ENCODE measurements at regions not wholly inside any gene's neighbourhood (a gene's known extent, or its start where the extent isn't known, plus 50 kb on each side); places are given as distances from the start of the nearest gene placed in this dataset.

- H3K4me3 ChIP-seq (ENCODE audit: severe bottlenecking): no peak overlapping the region
- ATAC-seq (ENCODE audit: low read depth): no peak
- no peaks in the 10 kb centered on the region for H3K36me3 ChIP-seq (ENCODE audit: low read depth)
- no peak overlapping the region for H3K27ac ChIP-seq (ENCODE audit: poor library complexity, severe bottlenecking)
- H3K9me3 ChIP-seq (ENCODE audit: severe bottlenecking): no peaks in the 10 kb centered on the region
- DNase-seq (ENCODE audit: low spot score): no peak
- peaks cover 63% of the 10 kb centered on the region for H3K27me3 ChIP-seq (ENCODE audit: insufficient read depth, poor library complexity, severe bottlenecking)
- TF ChIP-seq, protein P1, sequence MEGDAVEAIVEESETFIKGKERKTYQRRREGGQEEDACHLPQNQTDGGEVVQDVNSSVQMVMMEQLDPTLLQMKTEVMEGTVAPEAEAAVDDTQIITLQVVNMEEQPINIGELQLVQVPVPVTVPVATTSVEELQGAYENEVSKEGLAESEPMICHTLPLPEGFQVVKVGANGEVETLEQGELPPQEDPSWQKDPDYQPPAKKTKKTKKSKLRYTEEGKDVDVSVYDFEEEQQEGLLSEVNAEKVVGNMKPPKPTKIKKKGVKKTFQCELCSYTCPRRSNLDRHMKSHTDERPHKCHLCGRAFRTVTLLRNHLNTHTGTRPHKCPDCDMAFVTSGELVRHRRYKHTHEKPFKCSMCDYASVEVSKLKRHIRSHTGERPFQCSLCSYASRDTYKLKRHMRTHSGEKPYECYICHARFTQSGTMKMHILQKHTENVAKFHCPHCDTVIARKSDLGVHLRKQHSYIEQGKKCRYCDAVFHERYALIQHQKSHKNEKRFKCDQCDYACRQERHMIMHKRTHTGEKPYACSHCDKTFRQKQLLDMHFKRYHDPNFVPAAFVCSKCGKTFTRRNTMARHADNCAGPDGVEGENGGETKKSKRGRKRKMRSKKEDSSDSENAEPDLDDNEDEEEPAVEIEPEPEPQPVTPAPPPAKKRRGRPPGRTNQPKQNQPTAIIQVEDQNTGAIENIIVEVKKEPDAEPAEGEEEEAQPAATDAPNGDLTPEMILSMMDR (IDR thresholded peaks at IDR 0.05; ENCODE audit: poor library complexity, severe bottlenecking): no peak
- H3K4me1 ChIP-seq (ENCODE audit: insufficient read depth, poor library complexity, severe bottlenecking): peaks cover 7% of the 10 kb centered on the region
Observed at GRCh38 chr15:89414571-89414970, 79.9 kb upstream of the POLG start.

GRCh38 chr15:89413877-89414276 is 79.3 kb upstream of the POLG start:
- H3K4me1 ChIP-seq (ENCODE audit: insufficient read depth, poor library complexity, severe bottlenecking): peaks cover 7% of the 10 kb centered on the region
- H3K27me3 ChIP-seq (ENCODE audit: insufficient read depth, poor library complexity, severe bottlenecking): peaks cover 66% of the 10 kb centered on the region
- no peak for DNase-seq (ENCODE audit: low spot score)
- TF ChIP-seq, protein P1 (IDR thresholded peaks at IDR 0.05; ENCODE audit: poor library complexity, severe bottlenecking): no peak
- no peak overlapping the region for H3K27ac ChIP-seq (ENCODE audit: poor library complexity, severe bottlenecking)
- H3K9me3 ChIP-seq (ENCODE audit: severe bottlenecking): no peaks in the 10 kb centered on the region
- ATAC-seq (ENCODE audit: low read depth): peak; percentile 68
- no peaks in the 10 kb centered on the region for H3K36me3 ChIP-seq (ENCODE audit: low read depth)
- no peak overlapping the region for H3K4me3 ChIP-seq (ENCODE audit: severe bottlenecking)

DNA sequence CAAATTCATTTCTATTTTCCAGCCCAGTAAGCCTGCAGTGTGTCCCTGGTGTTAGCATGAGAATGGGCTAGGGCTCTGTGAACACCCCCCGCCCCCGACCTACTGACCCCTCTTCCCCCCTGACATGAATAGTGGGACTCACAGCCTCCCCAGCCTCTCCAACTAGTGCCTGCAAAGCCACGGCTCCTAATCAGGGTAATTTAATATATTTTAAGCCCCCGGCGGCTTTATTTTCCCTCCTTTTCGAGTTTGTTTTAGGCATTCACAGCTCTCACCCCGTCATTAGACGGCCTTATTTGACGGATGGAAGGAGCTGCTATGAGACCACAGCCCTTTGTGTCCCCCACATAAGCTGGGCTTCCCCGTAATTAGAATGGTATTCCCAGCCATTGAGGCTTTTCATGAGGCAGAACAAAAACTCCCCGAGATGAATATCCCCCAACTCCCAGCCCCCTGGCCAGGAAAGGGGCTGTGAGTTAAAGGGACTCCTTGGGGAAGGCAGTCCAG is 78.3 kb upstream of the POLG start:
- ATAC-seq (ENCODE audit: low read depth) (no peak), DNase-seq (ENCODE audit: low spot score) (no peak)
- Histone ChIP-seq H3K27ac (ENCODE audit: poor library complexity, severe bottlenecking) (no peak overlapping the region), H3K4me1 (ENCODE audit: insufficient read depth, poor library complexity, severe bottlenecking) (peaks cover 7% of the 10 kb centered on the region), H3K27me3 (ENCODE audit: insufficient read depth, poor library complexity, severe bottlenecking) (peaks cover 66% of the 10 kb centered on the region), H3K4me3 (ENCODE audit: severe bottlenecking) (no peak overlapping the region), H3K36me3 (ENCODE audit: low read depth) (no peaks in the 10 kb centered on the region), H3K9me3 (ENCODE audit: severe bottlenecking) (no peaks in the 10 kb centered on the region)
- TF ChIP-seq, protein P1 (IDR thresholded peaks at IDR 0.05; ENCODE audit: poor library complexity, severe bottlenecking): no peak

GRCh38 chr15:89410039-89410435 is 75.4 kb upstream of the POLG start:
- no peak for DNase-seq (ENCODE audit: low spot score)
- TF ChIP-seq, protein P1 (IDR thresholded peaks at IDR 0.05; ENCODE audit: poor library complexity, severe bottlenecking): no peak
- Histone ChIP-seq H3K36me3 (ENCODE audit: low read depth) (no peaks in the 10 kb centered on the region), H3K27me3 (ENCODE audit: insufficient read depth, poor library complexity, severe bottlenecking) (peaks cover 68% of the 10 kb centered on the region), H3K4me3 (ENCODE audit: severe bottlenecking) (no peak overlapping the region), H3K4me1 (ENCODE audit: insufficient read depth, poor library complexity, severe bottlenecking) (peaks cover 7% of the 10 kb centered on the region), H3K27ac (ENCODE audit: poor library complexity, severe bottlenecking) (no peak overlapping the region), H3K9me3 (ENCODE audit: severe bottlenecking) (no peaks in the 10 kb centered on the region)
- no peak for ATAC-seq (ENCODE audit: low read depth)

- H3K9me3 ChIP-seq (ENCODE audit: severe bottlenecking): no peaks in the 10 kb centered on the region
- H3K4me1 ChIP-seq (ENCODE audit: insufficient read depth, poor library complexity, severe bottlenecking): peaks cover 7% of the 10 kb centered on the region
- peaks cover 68% of the 10 kb centered on the region for H3K27me3 ChIP-seq (ENCODE audit: insufficient read depth, poor library complexity, severe bottlenecking)
- no peak overlapping the region for H3K27ac ChIP-seq (ENCODE audit: poor library complexity, severe bottlenecking)
- TF ChIP-seq, protein P1 (IDR thresholded peaks at IDR 0.05; ENCODE audit: poor library complexity, severe bottlenecking): no peak
- no peak for DNase-seq (ENCODE audit: low spot score)
- ATAC-seq (ENCODE audit: low read depth): no peak
- no peak overlapping the region for H3K4me3 ChIP-seq (ENCODE audit: severe bottlenecking)
- H3K36me3 ChIP-seq (ENCODE audit: low read depth): no peaks in the 10 kb centered on the region
Observed at GRCh38 chr15:89409184-89410038, 74.8 kb upstream of the POLG start.

Data from RWPE2 (cell line).